ENCODE measurements at regions not wholly inside any gene's neighbourhood (a gene's known extent, or its start where the extent isn't known, plus 50 kb on each side); places are given as distances from the start of the nearest gene placed in this dataset.

- DNase-seq, result no peak
- intact Hi-C loops (cut with DNase I, micrococcal nuclease), result no loop called here
- no peak for ATAC-seq
These were observed 380.7 kb downstream of the SLITRK5 start for GRCh38 chr13:88051746-88052482.

- intact Hi-C loops (cut with DNase I, micrococcal nuclease), result no loop called here
- ATAC-seq (no peak), DNase-seq (no peak)
These were observed 392.6 kb downstream of the SLITRK5 start for GRCh38 chr13:88063741-88064140.

GRCh38 chr13:88066847-88067246, 395.7 kb downstream of the SLITRK5 start:
- intact Hi-C loops (cut with DNase I, micrococcal nuclease), result no loop called here
- no peak for ATAC-seq
- DNase-seq, result no peak

GRCh38 chr13:88068316-88068715, 397.1 kb downstream of the SLITRK5 start:
- intact Hi-C loops (cut with DNase I, micrococcal nuclease), result no loop called here
- ATAC-seq (no peak), DNase-seq (no peak)

- intact Hi-C loops (cut with DNase I, micrococcal nuclease), result no loop called here
- ATAC-seq, result no peak
- DNase-seq, result peak in 1 of 2 donors; percentile 16
These were observed 397.8 kb downstream of the SLITRK5 start for GRCh38 chr13:88068975-88069374.

- DNase-seq, result no peak
- ATAC-seq, result no peak
- intact Hi-C loops (cut with DNase I, micrococcal nuclease), result no loop called here
These were observed 400.2 kb downstream of the SLITRK5 start for GRCh38 chr13:88071371-88071770.

GRCh38 chr13:88074794-88075510, 403.8 kb downstream of the SLITRK5 start:
- no peak for ATAC-seq
- intact Hi-C loops (cut with DNase I, micrococcal nuclease), result no loop called here
- DNase-seq, result no peak

- ATAC-seq (no peak), DNase-seq (no peak)
- intact Hi-C loops (cut with DNase I, micrococcal nuclease), result no loop called here
These were observed 413.9 kb downstream of the SLITRK5 start for GRCh38 chr13:88085036-88085435.

GRCh38 chr13:88086577-88086976, 415.4 kb downstream of the SLITRK5 start:
- ATAC-seq (no peak), DNase-seq (no peak)
- intact Hi-C loops (cut with DNase I, micrococcal nuclease), result no loop called here

- ATAC-seq, result no peak
- intact Hi-C loops (cut with DNase I, micrococcal nuclease), result no loop called here
- no peak for DNase-seq
These were observed 426.4 kb downstream of the SLITRK5 start for GRCh38 chr13:88097541-88097940.

GRCh38 chr13:88103824-88104223, 432.7 kb downstream of the SLITRK5 start:
- intact Hi-C loops (cut with DNase I, micrococcal nuclease), result no loop called here
- DNase-seq, result no peak
- ATAC-seq, result no peak

- no peak for ATAC-seq
- no peak for DNase-seq
- intact Hi-C loops (cut with DNase I, micrococcal nuclease), result no loop called here
These were observed 433.4 kb downstream of the SLITRK5 start for GRCh38 chr13:88104576-88104975.

GRCh38 chr13:88107570-88107969, 436.4 kb downstream of the SLITRK5 start:
- no peak for DNase-seq
- no peak for ATAC-seq
- intact Hi-C loops (cut with DNase I, micrococcal nuclease), result no loop called here

- DNase-seq (no peak), ATAC-seq (no peak)
- intact Hi-C loops (cut with DNase I, micrococcal nuclease), result no loop called here
These were observed 441.4 kb downstream of the SLITRK5 start for GRCh38 chr13:88112526-88112925.

GRCh38 chr13:88115976-88116375, 444.8 kb downstream of the SLITRK5 start:
- DNase-seq (no peak), ATAC-seq (no peak)
- intact Hi-C loops (cut with DNase I, micrococcal nuclease), result no loop called here

- DNase-seq (no peak), ATAC-seq (no peak)
- intact Hi-C loops (cut with DNase I, micrococcal nuclease), result no loop called here
These were observed 447.8 kb downstream of the SLITRK5 start for GRCh38 chr13:88118952-88119351.

GRCh38 chr13:88124142-88124541, 453.0 kb downstream of the SLITRK5 start:
- ATAC-seq (no peak), DNase-seq (no peak)
- intact Hi-C loops (cut with DNase I, micrococcal nuclease), result no loop called here

GRCh38 chr13:88125055-88125454, 453.9 kb downstream of the SLITRK5 start:
- intact Hi-C loops (cut with DNase I, micrococcal nuclease), result no loop called here
- DNase-seq (no peak), ATAC-seq (no peak)

GRCh38 chr13:88136098-88136790, 465.1 kb downstream of the SLITRK5 start:
- ATAC-seq (no peak), DNase-seq (no peak)
- intact Hi-C loops (cut with DNase I, micrococcal nuclease), result no loop called here

GRCh38 chr13:88142653-88143052, 471.5 kb downstream of the SLITRK5 start:
- no peak for DNase-seq
- ATAC-seq, result no peak
- intact Hi-C loops (cut with DNase I, micrococcal nuclease), result no loop called here

Data from left colon (tissue), 2 donors.